Anterior cingulate cortex (tissue), 58 donors: ENCODE measurements at regions not wholly inside any gene's neighbourhood (a gene's known extent, or its start where the extent isn't known, plus 50 kb on each side); places are given as distances from the start of the nearest gene placed in this dataset.

Experiments used
- DNase-seq, 58 donors: peaks; one replicate each; lab custom pipeline; 2025; lab: John Stamatoyannopoulos, UW

DNA sequence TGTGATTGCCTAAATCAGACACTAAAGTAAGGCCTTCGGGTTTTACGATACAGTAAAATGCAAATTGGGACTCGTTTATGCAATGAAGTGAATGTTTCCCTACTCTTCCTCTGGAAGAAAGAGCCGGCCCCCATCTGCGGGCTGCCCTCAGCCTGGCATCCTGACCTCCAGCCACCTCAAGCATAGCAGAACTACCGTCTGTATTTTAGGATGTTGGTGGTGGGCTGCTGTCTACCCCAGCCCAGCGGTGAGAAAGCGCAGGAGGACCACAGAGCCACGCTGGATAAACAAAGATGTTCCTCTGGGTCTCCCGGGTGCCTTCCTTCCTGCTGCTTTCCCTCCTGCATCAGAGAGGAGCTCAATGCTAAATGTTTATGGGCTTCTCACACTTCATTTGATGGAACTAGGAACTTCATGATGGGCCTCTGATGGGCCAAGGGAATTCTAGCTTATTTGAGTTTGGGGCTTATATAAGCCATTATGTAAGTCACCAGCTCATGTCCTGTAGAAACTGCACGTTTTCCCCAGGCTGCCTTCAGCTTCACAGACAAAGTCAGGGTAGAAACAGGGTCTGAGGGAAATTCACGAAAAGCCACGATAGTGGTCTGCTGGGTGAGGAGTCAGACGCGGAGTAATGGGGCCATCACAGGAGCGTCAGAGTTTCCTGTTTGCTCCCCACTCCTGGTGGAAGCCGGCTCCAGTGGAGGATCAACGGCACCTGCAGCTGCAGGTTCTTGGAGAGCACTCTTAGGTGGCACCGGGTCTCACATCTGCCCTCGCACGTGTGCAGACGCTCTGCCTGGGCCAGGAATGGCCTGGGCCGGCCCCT lies 287.4 kb downstream of the BRD1 start:
- no peak for DNase-seq

GRCh38 chr22:49538006-49538405 lies 289.7 kb downstream of the BRD1 start:
- no peak for DNase-seq

- no peak for DNase-seq
Observed at GRCh38 chr22:49536571-49537131, 291.0 kb downstream of the BRD1 start.

DNA sequence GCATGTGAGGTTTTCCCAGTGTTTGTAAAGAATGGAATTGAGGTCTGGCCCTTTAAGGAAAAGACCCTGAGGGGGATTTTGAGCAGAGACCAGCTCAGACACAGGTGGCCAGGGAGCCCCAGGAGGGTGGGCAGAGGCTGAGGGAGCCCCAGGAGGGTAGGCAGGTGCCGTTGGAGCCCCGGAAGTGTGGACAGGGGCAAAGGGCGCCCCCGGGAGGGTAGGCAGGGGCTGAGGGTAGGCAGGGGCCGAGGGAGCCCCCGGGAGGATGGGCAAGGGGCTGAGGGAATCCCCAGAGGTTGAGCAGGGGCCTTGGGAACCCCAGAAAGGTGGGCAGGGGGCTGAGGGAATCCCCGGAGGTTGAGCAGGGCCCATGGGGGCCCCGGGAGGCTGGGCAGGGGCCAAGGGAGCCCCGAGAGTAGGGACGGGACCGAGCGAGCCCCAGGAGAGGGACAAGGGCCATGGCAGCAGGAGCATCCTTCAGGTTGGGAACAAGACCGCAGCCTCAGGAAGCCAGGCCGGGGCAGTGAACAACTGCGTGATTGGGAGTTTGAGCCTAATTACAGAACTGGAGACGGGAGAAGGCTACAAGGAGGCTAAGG lies 292.0 kb downstream of the BRD1 start:
- DNase-seq: no peak

DNA sequence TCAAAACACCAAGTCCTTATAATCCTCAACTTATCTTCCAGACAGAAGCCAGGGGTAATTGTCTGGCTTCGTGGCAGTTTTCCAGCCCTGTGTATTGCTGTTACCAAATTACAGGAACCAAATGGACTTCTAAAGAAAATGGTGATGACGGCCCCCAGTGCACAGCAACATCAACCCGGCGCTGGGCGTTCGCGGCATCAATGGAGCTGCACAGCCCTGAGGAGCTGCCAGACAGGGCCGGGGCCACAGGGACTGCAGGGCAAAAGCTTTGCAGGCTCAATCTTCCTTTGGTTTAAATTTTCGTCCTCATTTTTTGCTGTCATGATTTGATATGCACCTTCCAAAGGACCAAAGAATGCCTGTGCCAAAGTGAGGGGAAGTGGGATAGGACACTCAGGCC lies 292.5 kb downstream of the BRD1 start:
- no peak for DNase-seq

DNA sequence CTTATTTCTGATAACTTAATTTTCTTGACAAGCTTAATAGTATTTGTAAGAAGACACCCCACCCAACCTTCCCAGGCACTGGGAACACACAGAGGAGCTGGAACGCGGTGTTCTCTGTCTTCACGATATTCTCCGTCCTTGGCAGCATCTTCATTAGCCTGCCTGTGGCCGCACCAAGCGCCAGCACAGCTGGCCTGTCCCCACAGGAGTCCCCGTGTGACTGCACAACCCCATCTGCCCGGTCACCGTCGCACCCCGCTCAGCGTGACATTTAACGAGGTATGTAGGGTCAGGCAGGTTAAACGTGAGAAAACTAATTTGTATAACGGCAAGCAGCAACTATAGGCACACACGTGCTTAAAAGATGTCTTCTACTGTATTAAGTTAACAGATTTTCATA lies 293.3 kb downstream of the BRD1 start:
- no peak for DNase-seq

DNA sequence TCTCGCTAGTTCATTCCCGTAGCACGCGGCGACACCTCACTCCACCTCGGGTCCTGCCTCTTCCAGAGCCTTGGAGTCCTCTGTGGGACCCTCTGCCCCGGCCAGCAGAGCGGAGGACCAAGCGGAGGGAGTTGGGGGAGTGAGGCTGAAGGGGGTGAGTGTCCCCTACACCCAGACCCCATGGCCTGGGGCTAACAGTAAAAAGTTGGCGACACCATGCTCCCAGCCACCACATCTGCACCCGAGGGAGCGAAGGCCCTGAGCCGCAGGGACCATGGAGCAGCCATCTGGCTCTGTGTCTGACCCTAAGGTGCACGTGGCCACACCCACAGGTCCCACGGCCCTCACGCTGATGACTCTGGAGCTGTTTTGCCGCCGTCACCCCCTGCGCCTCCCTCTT lies 293.8 kb downstream of the BRD1 start:
- DNase-seq: no peak

DNA sequence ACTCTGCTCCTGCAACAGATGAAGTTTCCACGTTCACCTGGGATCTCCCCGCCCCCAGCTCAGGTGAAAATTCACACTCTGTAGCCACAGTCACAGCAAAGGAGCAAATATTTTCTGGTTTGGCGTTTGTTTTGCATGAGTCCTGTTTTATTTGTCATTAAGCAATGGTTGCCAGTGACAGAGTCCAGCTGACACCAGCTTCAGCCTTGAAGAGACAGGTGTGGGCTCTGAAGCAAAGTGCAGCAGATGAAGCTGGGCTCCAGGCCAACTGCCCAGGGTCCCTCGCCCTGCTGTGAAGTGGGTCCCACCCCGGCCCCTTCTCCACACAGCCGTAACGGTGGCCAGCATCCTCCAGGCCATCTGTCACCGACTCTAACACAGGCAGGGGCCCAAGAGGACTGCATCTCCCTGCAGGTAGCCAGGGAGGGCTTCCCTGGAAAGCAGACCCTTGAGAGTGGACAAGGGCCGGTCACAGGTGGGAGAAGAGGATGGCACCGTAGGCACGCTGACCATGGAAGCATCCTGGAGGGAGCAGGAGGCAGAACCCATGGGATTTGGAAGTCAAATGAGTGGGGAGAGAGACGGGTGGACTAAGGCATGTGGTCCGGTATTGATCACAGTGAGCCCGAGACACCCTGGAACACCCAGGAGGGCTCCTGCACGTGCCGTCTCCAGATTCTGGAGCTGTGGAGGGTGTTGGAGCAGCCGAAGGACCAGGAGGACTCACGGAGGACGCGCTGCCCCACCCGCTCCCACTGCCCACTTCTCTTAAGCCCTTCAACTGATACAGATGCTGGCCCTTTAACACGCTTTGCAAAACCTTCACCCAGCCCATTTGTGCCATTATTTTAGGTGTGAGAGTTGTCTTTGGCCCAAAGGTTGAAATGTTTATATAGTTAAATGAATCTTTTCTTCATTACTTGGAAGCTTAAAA lies 294.5 kb downstream of the BRD1 start:
- no peak for DNase-seq

DNA sequence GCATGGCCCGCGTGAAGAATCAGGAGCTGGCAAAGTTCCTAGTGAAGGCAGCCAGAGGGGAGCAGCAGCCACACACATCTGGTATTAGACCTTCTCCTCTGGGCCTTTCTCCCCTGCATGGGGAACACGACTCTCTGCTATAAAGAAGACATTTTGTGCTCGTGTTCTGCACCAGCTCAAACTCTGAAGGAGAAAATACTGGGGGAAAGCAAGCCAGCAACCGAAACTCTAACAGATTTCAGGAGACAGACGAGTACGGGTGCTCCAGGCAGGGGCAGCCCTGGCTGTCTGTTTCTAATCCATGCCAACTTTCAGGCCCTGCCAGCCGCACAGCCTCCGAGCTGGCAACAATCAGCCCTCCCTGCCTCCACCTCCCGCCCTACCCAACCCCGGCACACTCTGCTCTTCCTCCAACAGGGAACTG lies 296.3 kb downstream of the BRD1 start:
- peak in 29 of 58 donors; percentile 10 to 59 (median 30) for DNase-seq

DNA sequence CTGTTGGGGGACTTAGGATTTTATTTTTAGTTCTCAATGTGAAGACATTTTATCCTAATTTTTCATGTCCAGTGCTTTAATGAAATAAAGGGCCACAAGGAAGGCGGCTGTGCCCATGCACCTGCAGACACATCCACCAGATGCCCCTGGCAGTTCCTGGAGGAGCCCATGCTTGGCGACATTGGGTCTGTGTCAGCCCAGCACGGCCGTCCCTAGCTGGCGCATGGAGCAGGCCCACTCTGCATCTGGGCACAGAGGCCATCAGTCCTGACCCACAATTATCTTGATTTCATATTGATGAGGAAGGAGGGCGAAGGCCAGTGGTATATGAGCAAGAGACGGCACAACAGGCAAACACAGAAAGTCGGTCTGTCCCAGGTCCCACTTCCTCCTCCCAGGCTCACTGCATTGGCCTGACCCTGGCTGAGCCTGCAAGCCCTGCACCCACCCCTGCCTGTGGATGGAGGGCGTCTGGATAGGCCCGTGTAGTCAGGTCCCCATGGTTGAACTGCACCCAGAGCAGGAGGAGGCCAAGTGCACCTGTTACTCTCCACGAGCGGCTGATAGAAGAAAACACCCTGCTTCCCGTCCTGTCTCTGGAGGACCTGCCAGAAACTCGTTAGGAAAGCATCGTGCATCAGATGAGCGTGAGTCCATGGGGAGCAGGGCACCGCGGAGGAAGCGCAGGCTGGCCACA lies 296.9 kb downstream of the BRD1 start:
- DNase-seq: no peak

GRCh38 chr22:49528420-49528720 lies 299.3 kb downstream of the BRD1 start:
- DNase-seq: no peak

DNA sequence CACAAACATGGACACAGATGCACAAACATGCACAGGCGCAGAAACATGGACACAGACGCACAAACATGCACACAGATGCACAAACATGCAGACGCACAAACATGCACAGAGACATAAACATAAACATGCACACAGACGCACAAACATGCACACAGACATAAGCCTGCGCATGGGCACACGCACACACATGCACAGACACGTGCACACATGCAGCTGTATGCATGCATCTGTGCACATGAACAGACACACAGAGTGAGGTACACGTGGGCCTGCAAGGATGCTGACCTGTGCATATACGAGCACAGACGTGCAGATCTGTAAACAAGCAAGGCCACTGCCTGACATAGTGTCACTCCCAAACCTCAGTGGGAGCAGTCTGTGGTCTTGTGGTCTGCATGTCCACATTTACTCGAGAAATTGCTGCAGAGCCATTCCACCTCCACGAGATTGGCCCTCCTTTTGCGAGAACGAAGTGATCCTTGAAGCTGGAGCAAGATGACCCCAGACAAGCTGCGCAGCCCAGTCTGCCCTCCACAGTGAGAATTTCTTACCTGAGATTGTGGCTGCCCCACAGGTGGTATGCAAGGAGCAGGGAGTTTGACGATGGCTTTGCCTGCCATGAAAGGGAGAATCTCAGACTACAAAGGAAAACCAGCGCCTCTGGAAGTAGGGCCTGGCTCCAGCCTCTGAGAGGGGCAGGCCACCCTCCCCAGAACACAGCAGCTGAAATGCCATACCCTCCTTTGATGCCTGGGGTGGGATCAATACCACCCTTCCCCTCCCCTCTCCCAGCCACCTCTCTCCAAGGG lies 299.9 kb downstream of the BRD1 start:
- DNase-seq: no peak

DNA sequence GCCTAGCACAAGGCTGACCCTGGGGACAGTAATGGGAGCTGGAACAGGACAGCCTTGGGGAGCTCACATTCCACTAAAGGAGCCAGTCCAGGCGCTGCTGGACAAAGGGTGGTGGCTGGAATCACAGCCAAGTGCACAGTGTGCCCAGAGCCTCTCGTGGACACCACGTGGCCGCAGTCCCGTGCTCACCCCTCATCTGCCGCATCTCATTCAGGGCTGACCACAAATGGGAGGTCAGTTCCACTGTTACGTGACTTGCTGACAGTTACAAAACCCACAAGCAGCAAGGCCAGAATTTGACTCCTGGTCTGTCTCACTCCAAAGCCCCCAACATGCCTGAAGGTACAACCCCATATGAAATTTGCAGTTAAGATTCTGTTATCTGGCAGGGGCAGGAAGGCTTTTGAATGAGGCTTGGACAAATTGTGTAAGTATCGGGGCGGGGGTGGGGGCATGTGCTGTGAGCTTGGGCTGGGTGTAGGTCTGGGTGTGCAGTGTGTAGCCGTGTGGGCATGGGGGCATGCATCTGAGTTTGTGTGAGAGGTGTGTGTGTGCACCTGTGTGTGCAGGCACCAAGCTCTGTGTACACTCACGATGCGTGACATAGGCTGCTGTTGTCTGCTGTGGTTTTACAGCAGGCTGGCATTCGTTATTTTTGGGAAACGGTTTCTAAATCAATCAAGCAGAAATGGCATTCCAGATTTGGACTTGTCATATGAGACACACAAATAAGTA lies 301.7 kb downstream of the BRD1 start:
- peak in 46 of 58 donors; percentile 9 to 80 (median 48) for DNase-seq

- no peak for DNase-seq
Observed at GRCh38 chr22:49525360-49525759, 302.3 kb downstream of the BRD1 start.

DNA sequence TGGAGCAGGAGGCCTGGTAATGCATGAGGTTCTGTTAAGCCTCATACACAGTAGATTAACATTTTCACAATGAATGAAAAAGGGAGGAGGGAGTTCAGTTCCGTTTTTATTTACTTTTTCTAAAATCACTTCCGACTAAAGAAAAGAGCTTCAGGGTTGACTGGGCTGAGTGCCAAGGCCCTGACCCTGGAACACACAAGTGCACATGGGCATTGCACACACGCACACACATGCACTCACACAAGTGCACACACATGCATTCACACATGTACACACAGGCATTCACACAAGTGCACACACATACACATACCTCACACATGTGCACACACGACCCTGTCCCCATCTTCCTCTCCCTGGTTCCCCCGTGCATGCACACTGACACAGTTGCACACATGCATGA lies 303.3 kb downstream of the BRD1 start:
- no peak for DNase-seq

- no peak for DNase-seq
Observed at GRCh38 chr22:49523374-49524008, 304.2 kb downstream of the BRD1 start.

GRCh38 chr22:49522582-49523373 lies 304.9 kb downstream of the BRD1 start:
- DNase-seq: no peak
